ENCODE measurements at regions not wholly inside any gene's neighbourhood (a gene's known extent, or its start where the extent isn't known, plus 50 kb on each side); places are given as distances from the start of the nearest gene placed in this dataset.

GRCh38 chr22:49365191-49365837 lies 462.4 kb downstream of the BRD1 start:
- TF ChIP-seq CTCF (IDR thresholded peaks at IDR 0.05; ENCODE audit: low read depth, low read length) (no peak), POLR2A (IDR thresholded peaks at IDR 0.05; ENCODE audit: extremely low read depth, insufficient read length) (no peak)

Measured in NB4 (cell line).